Kidney (tissue), 13 donors: ENCODE measurements at regions not wholly inside any gene's neighbourhood (a gene's known extent, or its start where the extent isn't known, plus 50 kb on each side); places are given as distances from the start of the nearest gene placed in this dataset.

ENCODE experiments used
- DNase-seq, 5 donors: peaks; one replicate each; pipeline ENCODE4 v3.0.0-alpha.2; 2013 to 2020
- FAIRE-seq: peaks from 2 replicates; lab custom pipeline; 2012; peaks lifted over from hg19 to GRCh38; lab: Jason Lieb, UNC
- H3K27ac ChIP-seq, 2 donors: one replicate each; pipeline ENCODE4 v1.7.0; 2013; ENCODE audit warnings: low read depth in 2 of 2, low read length in 2 of 2, inconsistent platforms in 1 of 2
- H3K27me3 ChIP-seq: one replicate; pipeline ENCODE4 v1.7.1; 2013; ENCODE audit warnings: low read length, inconsistent platforms; ENCODE audit not compliant: control insufficient read depth, insufficient read depth
- H3K36me3 ChIP-seq, 3 donors: one replicate each; pipeline versions ENCODE4 v1.7.0 to v1.7.1; 2013; ENCODE audit warnings: low read length in 3 of 3, control low read depth in 1 of 3, inconsistent platforms in 1 of 3; ENCODE audit not compliant: insufficient read depth in 3 of 3, control insufficient read depth in 2 of 3
- H3K4me1 ChIP-seq, 3 donors: one replicate each; pipeline versions ENCODE4 v1.7.0 to v1.7.1; 2013; ENCODE audit warnings: low read length in 3 of 3, inconsistent platforms in 1 of 3, low read depth in 1 of 3; ENCODE audit not compliant: control insufficient read depth in 2 of 3, insufficient read depth in 2 of 3
- H3K4me3 ChIP-seq, 3 donors: one replicate each; pipeline versions ENCODE4 v1.7.0 to v1.8.1; 2013; ENCODE audit warnings: low read length in 3 of 3, control low read depth in 1 of 3, inconsistent platforms in 1 of 3
- H3K9ac ChIP-seq, 3 donors: one replicate each; pipeline versions ENCODE4 v1.7.0 to v1.7.1; 2013; ENCODE audit warnings: low read length in 3 of 3, control low read depth in 1 of 3, inconsistent platforms in 1 of 3
- H3K9me3 ChIP-seq, 3 donors: one replicate each; pipeline versions ENCODE4 v1.7.0 to v1.7.1; 2013; ENCODE audit warnings: low read length in 3 of 3, control low read depth in 1 of 3, inconsistent platforms in 1 of 3; ENCODE audit not compliant: control insufficient read depth in 2 of 3, insufficient read depth in 1 of 3
- CTCF ChIP-seq: IDR thresholded peaks from 3 replicates; pipeline ENCODE4 v1.5.1; 2012; ENCODE audit warnings: mild to moderate bottlenecking, moderate library complexity, borderline replicate concordance; ENCODE audit not compliant: insufficient read depth; ENCODE audit errors: extremely low read depth
- intact Hi-C: fragments of 100-400 bp; cut with DNase I; formaldehyde crosslinking; loops from one replicate; pipeline ENCODE4 v1.11.1; 2022
- donor health status: control.
- donor health status: control.
- donor health status: control.
- donor health status: control.
- donor health status: control.
- donor health status: DM: yes; HTN: yes; CAD: no.
- donor health status: Normal renal cell carcinoma (clear cell type).

GRCh38 chr4:149986917-149987316 lies 91.3 kb upstream of the DCLK2 start:
- peaks cover 0 to 4% (median 3%) of the 10 kb centered on the region in 3 donors for H3K4me1 ChIP-seq
- no peaks in the 10 kb centered on the region for H3K9me3 ChIP-seq
- peak overlapping the region in 1 of 2 donors; percentile 57 for H3K27ac ChIP-seq
- H3K27me3 ChIP-seq, result no peaks in the 10 kb centered on the region
- no peaks in the 10 kb centered on the region for H3K36me3 ChIP-seq
- peak overlapping the region in 1 of 3 donors; percentile 9 for H3K4me3 ChIP-seq
- H3K9ac ChIP-seq, result no peak overlapping the region
- peak in 1 of 5 donors; percentile 22 for DNase-seq
- no peak for FAIRE-seq
- intact Hi-C loops, result no loop called here
- TF ChIP-seq CTCF, result no peak

- Histone ChIP-seq H3K27ac (no peak overlapping the region), H3K9ac (no peak overlapping the region), H3K36me3 (no peaks in the 10 kb centered on the region), H3K27me3 (no peaks in the 10 kb centered on the region), H3K4me1 (peaks cover 0 to 4% (median 3%) of the 10 kb centered on the region in 3 donors), H3K9me3 (no peaks in the 10 kb centered on the region), H3K4me3 (no peak overlapping the region)
- no peak for FAIRE-seq
- peak in 3 of 5 donors; percentile 46 to 94 (median 90) for DNase-seq
- intact Hi-C loops, result no loop called here
- TF ChIP-seq CTCF, result no peak
Measured at GRCh38 chr4:149987330-149988086, 90.7 kb upstream of the DCLK2 start.

GRCh38 chr4:149988087-149988410 lies 90.2 kb upstream of the DCLK2 start:
- Histone ChIP-seq H3K4me3 (no peak overlapping the region), H3K27ac (no peak overlapping the region), H3K36me3 (no peaks in the 10 kb centered on the region), H3K27me3 (no peaks in the 10 kb centered on the region), H3K4me1 (peaks cover 0 to 4% (median 3%) of the 10 kb centered on the region in 3 donors), H3K9me3 (no peaks in the 10 kb centered on the region), H3K9ac (no peak overlapping the region)
- TF ChIP-seq CTCF, result no peak
- DNase-seq, result peak in 1 of 5 donors; percentile 65
- intact Hi-C loops, result no loop called here
- no peak for FAIRE-seq
